Astrocyte (in vitro differentiated cells and primary cell): ENCODE measurements at regions not wholly inside any gene's neighbourhood (a gene's known extent, or its start where the extent isn't known, plus 50 kb on each side); places are given as distances from the start of the nearest gene placed in this dataset.

ENCODE experiments used
- DNase-seq: peaks from one replicate; pipeline ENCODE4 v3.0.0-alpha.2; 2010; ENCODE audit warnings: low read depth
- FAIRE-seq: peaks from 2 replicates; lab custom pipeline; 2011; peaks lifted over from hg19 to GRCh38; lab: Jason Lieb, UNC
- H2AFZ ChIP-seq: 2 replicates; pipeline ENCODE4 v1.6.0; 2012; ENCODE audit warnings: low read depth, low read length, inconsistent platforms
- H3K27ac ChIP-seq: 2 replicates; pipeline ENCODE4 v1.5.1; 2011; ENCODE audit warnings: low read depth, low read length, inconsistent platforms
- H3K27me3 ChIP-seq: 2 replicates; pipeline ENCODE4 v1.6.0; 2011; ENCODE audit warnings: low read length, inconsistent platforms; ENCODE audit not compliant: insufficient read depth
- H3K36me3 ChIP-seq: 2 replicates; pipeline ENCODE4 v1.5.1; 2011; ENCODE audit warnings: low read length, inconsistent platforms; ENCODE audit not compliant: insufficient read depth
- H3K4me1 ChIP-seq: 2 replicates; pipeline ENCODE4 v1.5.1; 2011; ENCODE audit warnings: low read length, inconsistent platforms; ENCODE audit not compliant: insufficient read depth
- H3K4me2 ChIP-seq: 2 replicates; pipeline ENCODE4 v1.6.0; 2012; ENCODE audit warnings: low read length, inconsistent platforms
- H3K4me3 ChIP-seq: 2 replicates; pipeline ENCODE4 v1.5.1; 2011; ENCODE audit warnings: low read depth, mild to moderate bottlenecking, low read length, inconsistent platforms; ENCODE audit not compliant: insufficient read depth
- H3K79me2 ChIP-seq: 2 replicates; pipeline ENCODE4 v1.6.0; 2012; ENCODE audit warnings: mild to moderate bottlenecking, low read length, inconsistent platforms; ENCODE audit not compliant: insufficient read depth
- H3K9ac ChIP-seq: 2 replicates; pipeline ENCODE4 v1.6.0; 2012; ENCODE audit warnings: mild to moderate bottlenecking, low read length, inconsistent platforms
- H3K9me3 ChIP-seq: 2 replicates; pipeline ENCODE4 v1.5.1; 2012; ENCODE audit warnings: low read depth, mild to moderate bottlenecking, low read length, inconsistent platforms; ENCODE audit not compliant: insufficient read depth
- H4K20me1 ChIP-seq: 2 replicates; pipeline ENCODE4 v1.6.0; 2012; ENCODE audit warnings: low read length, inconsistent platforms; ENCODE audit not compliant: insufficient read depth
- H3K27ac Mint-ChIP-seq: one replicate; pipeline ENCODE4 v1.8.0; 2021; ENCODE audit warnings: mild to moderate bottlenecking, mixed read lengths; ENCODE audit not compliant: unreplicated experiment
- H3K27me3 Mint-ChIP-seq: one replicate; pipeline ENCODE4 v1.8.0; 2021; ENCODE audit warnings: low read depth, mixed read lengths; ENCODE audit not compliant: unreplicated experiment
- H3K36me3 Mint-ChIP-seq: one replicate; pipeline ENCODE4 v1.8.0; 2021; ENCODE audit warnings: low read depth, mixed read lengths; ENCODE audit not compliant: unreplicated experiment
- H3K4me1 Mint-ChIP-seq: one replicate; pipeline ENCODE4 v1.8.0; 2021; ENCODE audit warnings: low read depth, mixed read lengths; ENCODE audit not compliant: unreplicated experiment
- H3K4me3 Mint-ChIP-seq: one replicate; pipeline ENCODE4 v1.8.0; 2021; ENCODE audit warnings: mild to moderate bottlenecking, moderate library complexity, mixed read lengths; ENCODE audit not compliant: unreplicated experiment
- H3K9me3 Mint-ChIP-seq: one replicate; pipeline ENCODE4 v1.8.0; 2021; ENCODE audit warnings: mild to moderate bottlenecking, mixed read lengths; ENCODE audit not compliant: unreplicated experiment
- EZH2 ChIP-seq: IDR thresholded peaks from 2 replicates; pipeline ENCODE4 v1.6.1; 2012; ENCODE audit warnings: mild to moderate bottlenecking, low read length, inconsistent platforms; ENCODE audit not compliant: insufficient read depth
- TF ChIP-seq, protein P1 (sequence below): IDR thresholded peaks from 2 replicates; pipeline ENCODE4 v1.5.1; 2011; ENCODE audit warnings: low read depth, mild to moderate bottlenecking, inconsistent platforms, low read length, moderate library complexity; ENCODE audit not compliant: insufficient read depth

- H3K79me2 ChIP-seq = no peaks in the 10 kb centered on the region
- Mint-ChIP-seq H3K27me3 (no peaks in the 10 kb centered on the region), H3K4me1 (no peaks in the 10 kb centered on the region), H3K27ac (no peak overlapping the region), H3K36me3 (no peaks in the 10 kb centered on the region), H3K9me3 (no peaks in the 10 kb centered on the region), H3K4me3 (no peak overlapping the region)
- no peak overlapping the region for H3K27ac ChIP-seq
- no peaks in the 10 kb centered on the region for H3K9me3 ChIP-seq
- H3K4me1 ChIP-seq = no peaks in the 10 kb centered on the region
- DNase-seq = no peak
- H2AFZ ChIP-seq = no peak overlapping the region
- H3K36me3 ChIP-seq = no peaks in the 10 kb centered on the region
- no peaks in the 10 kb centered on the region for H3K27me3 ChIP-seq
- FAIRE-seq = no peak
- no peaks in the 10 kb centered on the region for H4K20me1 ChIP-seq
- TF ChIP-seq, protein P1, sequence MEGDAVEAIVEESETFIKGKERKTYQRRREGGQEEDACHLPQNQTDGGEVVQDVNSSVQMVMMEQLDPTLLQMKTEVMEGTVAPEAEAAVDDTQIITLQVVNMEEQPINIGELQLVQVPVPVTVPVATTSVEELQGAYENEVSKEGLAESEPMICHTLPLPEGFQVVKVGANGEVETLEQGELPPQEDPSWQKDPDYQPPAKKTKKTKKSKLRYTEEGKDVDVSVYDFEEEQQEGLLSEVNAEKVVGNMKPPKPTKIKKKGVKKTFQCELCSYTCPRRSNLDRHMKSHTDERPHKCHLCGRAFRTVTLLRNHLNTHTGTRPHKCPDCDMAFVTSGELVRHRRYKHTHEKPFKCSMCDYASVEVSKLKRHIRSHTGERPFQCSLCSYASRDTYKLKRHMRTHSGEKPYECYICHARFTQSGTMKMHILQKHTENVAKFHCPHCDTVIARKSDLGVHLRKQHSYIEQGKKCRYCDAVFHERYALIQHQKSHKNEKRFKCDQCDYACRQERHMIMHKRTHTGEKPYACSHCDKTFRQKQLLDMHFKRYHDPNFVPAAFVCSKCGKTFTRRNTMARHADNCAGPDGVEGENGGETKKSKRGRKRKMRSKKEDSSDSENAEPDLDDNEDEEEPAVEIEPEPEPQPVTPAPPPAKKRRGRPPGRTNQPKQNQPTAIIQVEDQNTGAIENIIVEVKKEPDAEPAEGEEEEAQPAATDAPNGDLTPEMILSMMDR = no peak
- no peak for TF ChIP-seq EZH2
- H3K4me3 ChIP-seq = no peak overlapping the region
- H3K4me2 ChIP-seq = no peak overlapping the region
- no peak overlapping the region for H3K9ac ChIP-seq
Measured at GRCh38 chr18:64807560-64807959, 658.7 kb upstream of the LINC00305 start.

DNA sequence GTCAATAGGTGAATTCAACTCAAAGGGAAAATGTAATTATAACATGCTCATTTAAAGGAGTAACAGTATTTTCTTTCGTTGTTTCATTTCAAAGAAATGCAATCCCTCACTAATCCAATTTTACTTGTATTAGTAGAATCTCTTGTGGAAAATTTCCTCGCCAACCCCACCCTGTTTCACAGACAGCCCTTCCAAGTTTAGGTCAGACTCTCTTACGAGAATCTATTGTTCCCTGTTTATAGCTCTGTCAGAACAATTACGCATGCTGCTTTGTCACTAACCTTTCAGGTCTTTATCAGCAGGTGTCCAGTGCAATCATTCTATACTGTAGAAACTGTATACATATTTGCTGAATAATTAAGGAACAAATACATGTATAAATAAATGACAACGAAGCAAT is 657.8 kb upstream of the LINC00305 start:
- Histone ChIP-seq H3K36me3 (no peaks in the 10 kb centered on the region), H3K27ac (no peak overlapping the region), H2AFZ (no peak overlapping the region), H3K4me3 (no peak overlapping the region), H3K4me2 (no peak overlapping the region), H3K9ac (no peak overlapping the region), H3K27me3 (no peaks in the 10 kb centered on the region), H3K9me3 (no peaks in the 10 kb centered on the region), H3K4me1 (no peaks in the 10 kb centered on the region), H4K20me1 (no peaks in the 10 kb centered on the region), H3K79me2 (no peaks in the 10 kb centered on the region)
- Mint-ChIP-seq H3K27ac (no peak overlapping the region), H3K9me3 (no peaks in the 10 kb centered on the region), H3K4me3 (no peak overlapping the region), H3K36me3 (no peaks in the 10 kb centered on the region), H3K4me1 (no peaks in the 10 kb centered on the region), H3K27me3 (no peaks in the 10 kb centered on the region)
- FAIRE-seq = no peak
- DNase-seq = no peak
- TF ChIP-seq EZH2 = no peak
- TF ChIP-seq, protein P1 = no peak

- H3K36me3 Mint-ChIP-seq = no peaks in the 10 kb centered on the region
- no peak overlapping the region for H2AFZ ChIP-seq
- no peaks in the 10 kb centered on the region for H3K9me3 Mint-ChIP-seq
- H3K9ac ChIP-seq = no peak overlapping the region
- H3K27me3 Mint-ChIP-seq = no peaks in the 10 kb centered on the region
- H3K4me3 ChIP-seq = no peak overlapping the region
- no peaks in the 10 kb centered on the region for H4K20me1 ChIP-seq
- H3K4me2 ChIP-seq = no peak overlapping the region
- no peaks in the 10 kb centered on the region for H3K4me1 ChIP-seq
- H3K27me3 ChIP-seq = no peaks in the 10 kb centered on the region
- H3K79me2 ChIP-seq = no peaks in the 10 kb centered on the region
- H3K27ac Mint-ChIP-seq = no peak overlapping the region
- DNase-seq (no peak), FAIRE-seq (no peak)
- no peak overlapping the region for H3K4me3 Mint-ChIP-seq
- no peaks in the 10 kb centered on the region for H3K4me1 Mint-ChIP-seq
- H3K9me3 ChIP-seq = no peaks in the 10 kb centered on the region
- TF ChIP-seq, protein P1 = no peak
- TF ChIP-seq EZH2 = no peak
- H3K36me3 ChIP-seq = no peaks in the 10 kb centered on the region
- no peak overlapping the region for H3K27ac ChIP-seq
Measured at GRCh38 chr18:64806232-64806631, 657.3 kb upstream of the LINC00305 start.
